Suppressor macrophage (primary cell): ENCODE measurements at regions not wholly inside any gene's neighbourhood (a gene's known extent, or its start where the extent isn't known, plus 50 kb on each side); places are given as distances from the start of the nearest gene placed in this dataset.
"Not testable (repeated sequence)": the region's sequence is repeated elsewhere in the genome, so short reads cannot be mapped to it uniquely, and the experiment has no call there.

Experiments
- DNase-seq, 4 experiments: peaks; one replicate each; pipeline ENCODE4 v3.0.0-alpha.2; 2020 to 2022

DNA sequence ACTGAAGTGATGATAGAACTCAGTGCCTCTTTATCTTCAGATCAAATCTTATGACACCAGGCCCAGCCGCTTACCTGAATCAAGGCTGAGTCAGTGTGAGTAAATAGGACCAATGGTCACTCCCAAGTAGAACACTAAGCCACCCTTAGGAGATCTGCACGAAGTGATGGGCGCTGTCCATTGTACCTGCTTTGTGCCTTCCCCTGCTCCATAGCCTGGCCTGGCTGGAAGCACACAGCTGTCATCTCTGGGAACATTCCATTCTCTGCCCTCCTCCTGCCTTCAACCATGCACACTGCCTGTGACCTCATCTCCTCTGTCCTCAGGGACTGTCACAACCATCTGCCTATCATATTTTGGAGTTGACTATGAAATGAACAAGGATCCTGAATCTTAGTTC lies 279.5 kb upstream of the ASIC2 start:
- DNase-seq, result no peak

GRCh38 chr17:33574942-33575445 lies 281.9 kb upstream of the ASIC2 start:
- no peak for DNase-seq

GRCh38 chr17:33579740-33580139 lies 286.6 kb upstream of the ASIC2 start:
- not testable (repeated sequence) for DNase-seq

- DNase-seq, result no peak
Measured at GRCh38 chr17:33580215-33580614, 287.1 kb upstream of the ASIC2 start.

DNA sequence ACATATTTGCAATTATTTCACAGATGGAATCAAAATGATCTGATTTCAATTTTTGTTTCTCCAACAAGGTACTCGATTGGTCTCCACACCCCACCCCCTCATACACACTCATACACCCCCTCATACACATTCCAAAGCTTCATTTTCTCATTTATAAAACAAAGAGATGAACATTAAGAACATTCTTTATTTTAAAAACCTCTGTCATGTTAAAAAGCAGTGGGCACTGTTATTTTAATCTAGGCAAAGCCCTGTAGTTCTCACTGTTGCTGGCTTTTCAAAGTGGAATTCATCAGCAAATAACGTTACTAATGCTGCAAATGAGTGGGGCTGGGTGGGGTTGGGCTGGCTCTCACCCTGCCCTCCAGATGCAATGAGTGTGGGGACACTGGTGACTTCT lies 289.6 kb upstream of the ASIC2 start:
- no peak for DNase-seq

DNA sequence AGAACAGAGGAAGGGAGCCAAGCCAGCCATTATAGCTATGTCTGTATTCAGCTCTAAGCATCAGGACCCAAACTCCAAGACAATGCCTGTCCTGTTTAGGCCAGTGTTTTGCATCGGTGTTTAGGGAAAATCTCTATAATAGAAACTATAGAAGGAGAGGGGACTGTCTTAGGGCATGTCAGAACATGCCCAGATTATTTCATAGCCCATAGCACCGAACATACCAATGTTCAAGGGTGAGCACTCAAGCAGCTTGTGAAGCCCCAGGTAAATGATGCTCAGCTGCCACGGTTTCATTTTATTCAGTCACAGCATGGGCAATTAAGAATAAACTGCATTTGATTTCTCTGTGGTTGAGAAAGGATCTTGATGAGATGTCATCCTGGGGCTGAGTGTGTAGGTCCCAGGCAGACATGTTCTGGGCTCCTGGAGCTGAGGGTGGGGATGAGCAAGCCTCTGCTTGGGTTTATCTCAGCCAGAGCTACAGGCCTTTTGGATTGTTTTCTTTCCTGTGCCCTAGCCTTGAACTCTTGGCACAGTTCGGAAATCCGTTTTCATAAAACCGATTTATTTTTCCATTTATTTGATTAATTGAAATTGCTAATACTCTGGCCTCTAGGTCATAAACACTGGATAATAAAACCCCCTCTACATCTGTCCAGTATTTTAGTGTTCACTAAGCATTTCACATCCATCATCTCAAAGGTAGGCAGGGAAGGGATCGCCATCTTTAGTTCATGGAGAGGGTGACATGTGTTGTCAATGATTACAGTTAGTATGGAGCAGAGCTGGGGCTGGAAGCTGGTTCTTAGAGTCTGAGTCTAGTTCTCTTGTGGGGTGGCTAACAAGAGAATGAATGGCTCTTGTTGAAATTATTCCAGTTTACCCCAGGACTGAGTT lies 290.7 kb upstream of the ASIC2 start:
- no peak for DNase-seq

DNA sequence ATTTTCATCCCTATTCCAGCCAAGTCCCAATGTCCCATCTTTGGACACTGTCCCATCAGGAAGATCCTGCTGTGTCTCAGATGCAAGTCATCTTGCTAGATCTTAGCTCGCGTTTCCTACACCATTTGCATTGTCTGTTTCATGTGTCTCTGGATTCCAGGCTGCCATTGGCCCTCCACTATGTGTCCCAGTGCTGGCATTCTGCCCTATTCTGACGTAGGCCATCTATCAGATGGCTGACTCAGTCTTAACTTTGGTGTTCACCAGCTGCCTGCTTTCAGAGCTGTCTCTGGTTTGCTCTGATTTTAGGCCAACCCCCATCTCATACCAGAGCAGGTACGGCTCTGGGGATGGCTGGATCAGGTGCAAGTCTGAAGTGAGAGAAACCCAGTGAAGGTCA lies 300.9 kb upstream of the ASIC2 start:
- DNase-seq, result no peak

GRCh38 chr17:33595828-33596227 lies 302.7 kb upstream of the ASIC2 start:
- no peak for DNase-seq

DNA sequence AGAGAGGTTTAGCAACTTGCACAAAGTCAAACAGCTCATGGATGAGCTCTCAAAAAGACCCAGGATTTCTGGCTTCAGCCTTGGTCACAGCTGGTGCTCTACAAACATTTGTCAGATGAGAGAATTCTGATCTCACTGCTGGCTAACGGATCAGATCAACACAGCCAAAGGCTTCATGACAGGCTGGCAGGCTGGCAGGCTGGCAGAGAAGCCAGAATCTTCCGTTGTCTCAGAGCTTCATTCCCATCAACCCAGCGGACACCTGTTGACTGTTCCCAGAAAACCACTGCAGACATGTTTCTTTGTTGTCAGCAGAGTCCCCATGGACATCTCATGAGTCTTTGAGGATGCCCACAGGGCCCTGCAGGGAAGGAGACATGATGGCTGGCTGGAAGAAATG lies 303.8 kb upstream of the ASIC2 start:
- no peak for DNase-seq

- no peak for DNase-seq
Measured at GRCh38 chr17:33598797-33599196, 305.7 kb upstream of the ASIC2 start.

- DNase-seq, result no peak
Measured at GRCh38 chr17:33602981-33603380, 309.9 kb upstream of the ASIC2 start.

DNA sequence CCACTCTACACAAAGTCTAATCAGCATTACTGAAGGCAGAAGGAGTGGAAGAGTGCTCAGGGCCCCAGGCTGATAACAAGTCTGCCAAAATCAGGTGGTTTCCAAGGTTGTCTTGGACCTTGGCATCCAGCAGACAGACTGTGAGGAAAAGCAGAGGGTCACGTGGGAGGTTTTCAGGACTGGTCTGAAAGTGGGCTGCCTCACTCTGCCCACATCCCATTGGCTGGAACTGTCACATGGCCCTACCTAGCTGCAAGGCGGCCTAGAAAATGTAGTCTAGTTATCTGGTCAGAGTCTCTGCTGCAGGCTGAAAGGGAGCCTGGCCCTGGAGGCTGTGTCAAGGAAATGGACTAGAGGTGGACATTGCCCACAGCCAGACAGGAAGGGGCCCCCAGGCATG lies 310.7 kb upstream of the ASIC2 start:
- no peak for DNase-seq

DNA sequence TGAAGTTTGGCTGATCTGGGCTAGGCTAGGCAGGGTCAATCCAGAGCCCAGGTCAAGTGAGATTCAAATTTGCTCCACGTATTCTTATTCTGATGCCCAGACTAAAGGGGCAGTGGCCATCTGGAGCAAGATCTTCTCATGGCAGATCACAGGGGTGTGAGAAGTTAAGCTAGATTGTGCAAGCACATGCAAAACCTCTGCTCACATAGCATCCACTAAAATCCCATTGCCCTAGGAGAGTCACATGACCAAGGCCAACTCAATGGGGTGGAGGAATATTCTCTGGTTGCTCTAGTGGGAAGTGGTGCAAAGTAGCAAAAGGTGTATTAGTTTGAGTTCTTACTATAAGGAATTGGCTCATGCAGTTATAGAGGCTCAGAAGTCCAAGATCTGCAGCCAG lies 318.4 kb upstream of the ASIC2 start:
- DNase-seq, result no peak

GRCh38 chr17:33615861-33616260 lies 322.8 kb upstream of the ASIC2 start:
- no peak for DNase-seq

DNA sequence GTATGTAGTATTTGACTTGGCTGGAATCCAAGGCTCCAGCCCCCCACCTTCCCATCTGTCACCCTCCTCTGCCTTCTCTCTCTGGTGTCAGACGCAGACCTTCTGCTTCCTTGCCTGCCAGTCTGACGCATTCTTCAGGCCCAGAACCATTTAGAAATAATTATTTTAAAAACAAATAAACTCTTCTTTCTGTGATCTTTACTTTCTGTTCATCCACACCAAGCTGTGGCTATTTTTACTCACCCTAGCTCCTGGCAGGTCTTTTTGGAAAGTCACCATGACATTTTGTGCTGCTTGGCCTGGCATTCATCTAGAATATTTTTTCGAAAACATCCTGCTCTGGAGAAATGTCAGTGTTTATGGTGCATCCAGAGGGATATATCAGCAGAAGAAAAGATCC lies 330.7 kb upstream of the ASIC2 start:
- DNase-seq, result no peak

- no peak for DNase-seq
Measured at GRCh38 chr17:33628500-33629346, 335.6 kb upstream of the ASIC2 start.

GRCh38 chr17:33633446-33633845 lies 340.4 kb upstream of the ASIC2 start:
- no peak for DNase-seq

GRCh38 chr17:33637534-33637933 lies 344.4 kb upstream of the ASIC2 start:
- DNase-seq, result no peak

GRCh38 chr17:33639103-33639880 lies 346.2 kb upstream of the ASIC2 start:
- DNase-seq, result peak; percentile 22 to 66 (median 58)

DNA sequence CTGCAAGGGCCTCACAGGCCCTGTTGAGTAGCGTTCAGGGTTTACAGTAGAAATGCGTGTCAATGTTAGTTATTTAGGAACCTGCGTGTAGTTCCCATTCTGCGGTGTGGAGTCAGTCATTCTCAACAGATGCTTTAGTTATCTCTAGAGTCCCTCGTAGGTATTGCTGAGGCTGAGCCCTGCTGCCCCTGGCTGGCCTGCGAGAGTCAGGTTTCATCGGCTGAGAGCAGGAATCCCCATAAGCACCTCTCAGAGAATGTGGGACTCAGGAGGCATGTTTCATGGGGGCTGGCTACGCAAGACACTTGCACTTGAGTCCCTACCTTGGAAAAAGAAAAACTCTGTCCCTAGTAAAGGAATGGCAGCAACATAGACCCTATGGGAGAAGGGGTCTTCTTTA lies 347.5 kb upstream of the ASIC2 start:
- no peak for DNase-seq

GRCh38 chr17:33642002-33642401 lies 348.9 kb upstream of the ASIC2 start:
- no peak for DNase-seq

DNA sequence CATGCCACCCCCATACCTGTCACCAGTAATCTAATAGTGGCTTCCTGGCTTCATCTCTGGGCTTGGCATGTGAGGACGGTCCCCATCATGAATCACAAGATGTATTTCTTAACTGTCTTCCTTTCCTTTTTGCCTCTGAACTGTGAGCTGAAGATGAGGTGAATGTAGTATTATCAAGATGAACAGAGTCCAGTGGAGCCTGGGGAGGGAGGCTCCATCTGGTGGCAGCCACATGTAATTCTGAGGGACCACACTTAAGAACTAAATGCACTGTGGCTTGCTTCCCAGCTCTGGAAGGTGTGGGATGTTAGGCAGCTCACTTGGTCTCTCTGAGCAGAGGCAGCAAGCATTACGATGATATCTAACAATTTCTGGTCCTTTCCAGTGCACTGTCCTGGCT lies 354.9 kb upstream of the ASIC2 start:
- peak in 2 of 4 experiments; percentile 10 to 12 for DNase-seq

GRCh38 chr17:33650304-33650703 lies 357.2 kb upstream of the ASIC2 start:
- no peak for DNase-seq
